GM23338 (cell line): ENCODE measurements at regions not wholly inside any gene's neighbourhood (a gene's known extent, or its start where the extent isn't known, plus 50 kb on each side); places are given as distances from the start of the nearest gene placed in this dataset.

Source experiments
- ATAC-seq: fragments of 200-7000 bp; cut with Tn5 transposase; 3 replicates; pipeline ENCODE4 v1.9.1; 2020
- DNase-seq: peaks from one replicate; pipeline ENCODE4 v3.0.0-alpha.2; 2015; ENCODE audit warnings: low spot score
- H2AFZ ChIP-seq: fragments of 200-600 bp; sonication (generic); 2 replicates; pipeline ENCODE4 v1.8.0; 2016; ENCODE audit warnings: antibody characterized with exemption, mild to moderate bottlenecking, moderate library complexity
- H3F3A ChIP-seq: fragments of 200-600 bp; sonication (generic); replicated peaks from 2 replicates; pipeline ENCODE4 v1.8.0; 2017; ENCODE audit warnings: antibody characterized with exemption, mixed run types, low read depth
- H3K27ac ChIP-seq: fragments of 200-600 bp; sonication (generic); 2 replicates; pipeline ENCODE4 v1.6.1; 2016; ENCODE audit warnings: low read depth
- H3K27me3 ChIP-seq: fragments of 200-600 bp; sonication (generic); 2 replicates; pipeline ENCODE4 v1.8.0; 2016; ENCODE audit warnings: mild to moderate bottlenecking, mixed run types, moderate library complexity; ENCODE audit not compliant: insufficient read depth
- H3K36me3 ChIP-seq: fragments of 200-600 bp; sonication (generic); 2 replicates; pipeline ENCODE4 v1.8.0; 2016; ENCODE audit warnings: mild to moderate bottlenecking; ENCODE audit not compliant: insufficient read depth
- H3K4me1 ChIP-seq: fragments of 200-600 bp; sonication (generic); 2 replicates; pipeline ENCODE4 v1.8.0; 2016; ENCODE audit warnings: mild to moderate bottlenecking, moderate library complexity; ENCODE audit not compliant: insufficient read depth
- H3K4me2 ChIP-seq: fragments of 200-600 bp; sonication (generic); 2 replicates; pipeline ENCODE4 v1.7.1; 2017; ENCODE audit warnings: mixed run types
- H3K4me3 ChIP-seq: fragments of 200-600 bp; sonication (generic); 2 replicates; pipeline ENCODE4 v1.6.1; 2016; ENCODE audit warnings: mixed run types
- H3K79me2 ChIP-seq: fragments of 200-600 bp; sonication (generic); replicated peaks from 2 replicates; pipeline ENCODE4 v1.8.0; 2017; ENCODE audit warnings: mild to moderate bottlenecking; ENCODE audit not compliant: insufficient read depth
- H3K9me2 ChIP-seq: fragments of 200-600 bp; sonication (generic); 2 replicates; pipeline ENCODE4 v1.8.0; 2017; ENCODE audit not compliant: insufficient read depth
- H4K20me1 ChIP-seq: fragments of 200-600 bp; sonication (generic); replicated peaks from 2 replicates; pipeline ENCODE4 v1.8.0; 2017; ENCODE audit warnings: mild to moderate bottlenecking; ENCODE audit not compliant: insufficient read depth
- H3K27ac Mint-ChIP-seq: 2 replicates; pipeline ENCODE4 v1.8.0; 2020; ENCODE audit warnings: inconsistent platforms, mild to moderate bottlenecking, moderate library complexity, mixed read lengths
- H3K27me3 Mint-ChIP-seq: 3 replicates; pipeline ENCODE4 v1.8.0; 2022; ENCODE audit warnings: low read depth, mild to moderate bottlenecking, moderate library complexity, mixed read lengths, inconsistent platforms; ENCODE audit not compliant: insufficient read depth, poor library complexity
- H3K36me3 Mint-ChIP-seq: 3 replicates; pipeline ENCODE4 v1.8.0; 2021; ENCODE audit warnings: low read depth, mild to moderate bottlenecking, inconsistent platforms, moderate library complexity, mixed read lengths
- H3K4me1 Mint-ChIP-seq: 3 replicates; pipeline ENCODE4 v1.8.0; 2020; ENCODE audit warnings: mild to moderate bottlenecking, inconsistent platforms, mixed read lengths
- H3K4me3 Mint-ChIP-seq: 3 replicates; pipeline ENCODE4 v1.8.0; 2021; ENCODE audit warnings: moderate library complexity, mild to moderate bottlenecking, inconsistent platforms, mixed read lengths
- H3K9me3 Mint-ChIP-seq: 3 replicates; pipeline ENCODE4 v1.8.0; 2020; ENCODE audit warnings: moderate library complexity, mild to moderate bottlenecking, inconsistent platforms, mixed read lengths
- CREB1 ChIP-seq: fragments of 250-450 bp; sonication (Bioruptor Pico); IDR thresholded peaks from 2 replicates; pipeline ENCODE4 v1.5.0; 2020; ENCODE audit warnings: low read depth, mild to moderate bottlenecking, moderate library complexity
- ETS1 ChIP-seq: IDR thresholded peaks from 2 replicates; pipeline ENCODE4 v1.6.1; 2016; ENCODE audit warnings: antibody characterized with exemption
- EZH2 ChIP-seq: fragments of 200-600 bp; sonication (generic); IDR thresholded peaks from one replicate; pipeline ENCODE4 v1.8.0; 2017; ENCODE audit warnings: antibody characterized with exemption, mild to moderate bottlenecking, low read depth; ENCODE audit not compliant: unreplicated experiment
- EZH2phosphoT487 ChIP-seq: fragments of 200-600 bp; sonication (generic); IDR thresholded peaks from one replicate; pipeline ENCODE4 v1.8.1; 2018; ENCODE audit warnings: antibody characterized with exemption; ENCODE audit not compliant: unreplicated experiment
- JUNB ChIP-seq: IDR thresholded peaks from one replicate; pipeline ENCODE4 v1.6.1; 2016; ENCODE audit warnings: antibody characterized with exemption; ENCODE audit not compliant: unreplicated experiment
- NANOG ChIP-seq: IDR thresholded peaks from 2 replicates; pipeline ENCODE4 v1.6.1; 2016; ENCODE audit warnings: antibody characterized with exemption, borderline replicate concordance
- POLR2AphosphoS5 ChIP-seq: IDR thresholded peaks from 2 replicates; pipeline ENCODE4 v1.6.1; 2016; ENCODE audit warnings: antibody characterized with exemption, low read depth
- REST ChIP-seq: IDR thresholded peaks from one replicate; pipeline ENCODE4 v1.6.1; 2018; ENCODE audit warnings: antibody characterized with exemption; ENCODE audit not compliant: unreplicated experiment
- STAT1 ChIP-seq: IDR thresholded peaks from one replicate; pipeline ENCODE4 v1.6.1; 2016; ENCODE audit warnings: antibody characterized with exemption; ENCODE audit not compliant: unreplicated experiment
- ZNF114 ChIP-seq: fragments of 250-450 bp; sonication (Bioruptor Pico); IDR thresholded peaks from 2 replicates; pipeline ENCODE4 v1.5.0; 2020; ENCODE audit warnings: mild to moderate bottlenecking, moderate library complexity

DNA sequence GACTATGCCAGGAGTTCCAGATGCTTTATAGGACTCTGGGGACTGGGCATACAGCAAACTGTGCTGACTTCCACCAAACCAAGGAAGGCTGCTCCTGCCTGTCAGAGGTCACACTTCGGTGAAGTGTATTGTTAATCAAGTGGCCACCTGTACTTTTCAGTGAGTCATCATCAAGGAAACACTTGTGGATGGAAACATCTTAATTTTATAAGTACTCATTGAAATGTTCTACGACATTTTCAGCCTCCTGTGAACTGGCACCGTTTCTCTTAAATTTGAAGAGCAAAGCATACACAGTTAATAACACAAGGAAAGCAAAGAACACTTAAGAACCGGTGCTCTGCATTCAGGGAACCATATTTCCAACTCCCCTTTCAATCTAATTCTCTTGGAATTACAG is 801.7 kb upstream of the DPPA4 start:
- H3K79me2 ChIP-seq = no peaks in the 10 kb centered on the region
- Mint-ChIP-seq H3K27me3 (no peaks in the 10 kb centered on the region), H3K27ac (no peak overlapping the region), H3K36me3 (peaks cover 6% of the 10 kb centered on the region; the same call in 2 of the 3 replicates), H3K9me3 (peaks cover 2% of the 10 kb centered on the region; the same call in 1 of the 3 replicates), H3K4me3 (no peak overlapping the region), H3K4me1 (peaks cover 5% of the 10 kb centered on the region; the same call in 2 of the 3 replicates)
- TF ChIP-seq CREB1 (CRISPR knock-in tag) (no peak), JUNB (no peak), ETS1 (no peak), STAT1 (no peak), POLR2AphosphoS5 (no peak), EZH2 (no peak), REST (no peak), ZNF114 (CRISPR knock-in tag) (no peak), NANOG (no peak)
- H2AFZ ChIP-seq = no peak overlapping the region; the same call in 1 of the 2 replicates
- DNase-seq = no peak
- H3K4me2 ChIP-seq = no peak overlapping the region
- 0 out of 2 replicates have a peak, but pooled peaks cover 5% of the 10 kb centered on the region for H3K4me1 ChIP-seq
- H3K27ac ChIP-seq = no peak overlapping the region
- H3K27me3 ChIP-seq = no peaks in the 10 kb centered on the region
- H3K4me3 ChIP-seq = no peak overlapping the region
- no peak for ATAC-seq
- H3F3A ChIP-seq = no peaks in the 10 kb centered on the region
- H3K9me2 ChIP-seq = no peaks in the 10 kb centered on the region
- no peaks in the 10 kb centered on the region for H4K20me1 ChIP-seq
- H3K36me3 ChIP-seq = no peaks in the 10 kb centered on the region

GRCh38 chr3:110139821-110140220 is 802.5 kb upstream of the DPPA4 start:
- Histone ChIP-seq H3K4me2 (no peak overlapping the region), H3K27ac (no peak overlapping the region), H4K20me1 (no peaks in the 10 kb centered on the region), H3K79me2 (no peaks in the 10 kb centered on the region), H3K27me3 (no peaks in the 10 kb centered on the region), H3K4me3 (no peak overlapping the region), H3K36me3 (no peaks in the 10 kb centered on the region), H3K4me1 (0 out of 2 replicates have a peak, but pooled peaks cover 5% of the 10 kb centered on the region), H3K9me2 (no peaks in the 10 kb centered on the region), H2AFZ (no peak overlapping the region), H3F3A (no peaks in the 10 kb centered on the region)
- Mint-ChIP-seq H3K27ac (no peak overlapping the region), H3K9me3 (no peaks in the 10 kb centered on the region; the same call in 2 of the 3 replicates), H3K4me1 (peaks cover 5% of the 10 kb centered on the region; the same call in 2 of the 3 replicates), H3K27me3 (no peaks in the 10 kb centered on the region), H3K4me3 (no peak overlapping the region), H3K36me3 (no peaks in the 10 kb centered on the region)
- no peak for ATAC-seq
- no peak for TF ChIP-seq EZH2phosphoT487
- TF ChIP-seq POLR2AphosphoS5 = no peak
- DNase-seq = no peak
